ENCODE measurements at regions not wholly inside any gene's neighbourhood (a gene's known extent, or its start where the extent isn't known, plus 50 kb on each side); places are given as distances from the start of the nearest gene placed in this dataset.
"Not testable (repeated sequence)": the region's sequence is repeated elsewhere in the genome, so short reads cannot be mapped to it uniquely, and the experiment has no call there.

GRCh38 chr13:54057416-54057815, 1028.8 kb downstream of the OLFM4 start:
- TF ChIP-seq, protein P1, sequence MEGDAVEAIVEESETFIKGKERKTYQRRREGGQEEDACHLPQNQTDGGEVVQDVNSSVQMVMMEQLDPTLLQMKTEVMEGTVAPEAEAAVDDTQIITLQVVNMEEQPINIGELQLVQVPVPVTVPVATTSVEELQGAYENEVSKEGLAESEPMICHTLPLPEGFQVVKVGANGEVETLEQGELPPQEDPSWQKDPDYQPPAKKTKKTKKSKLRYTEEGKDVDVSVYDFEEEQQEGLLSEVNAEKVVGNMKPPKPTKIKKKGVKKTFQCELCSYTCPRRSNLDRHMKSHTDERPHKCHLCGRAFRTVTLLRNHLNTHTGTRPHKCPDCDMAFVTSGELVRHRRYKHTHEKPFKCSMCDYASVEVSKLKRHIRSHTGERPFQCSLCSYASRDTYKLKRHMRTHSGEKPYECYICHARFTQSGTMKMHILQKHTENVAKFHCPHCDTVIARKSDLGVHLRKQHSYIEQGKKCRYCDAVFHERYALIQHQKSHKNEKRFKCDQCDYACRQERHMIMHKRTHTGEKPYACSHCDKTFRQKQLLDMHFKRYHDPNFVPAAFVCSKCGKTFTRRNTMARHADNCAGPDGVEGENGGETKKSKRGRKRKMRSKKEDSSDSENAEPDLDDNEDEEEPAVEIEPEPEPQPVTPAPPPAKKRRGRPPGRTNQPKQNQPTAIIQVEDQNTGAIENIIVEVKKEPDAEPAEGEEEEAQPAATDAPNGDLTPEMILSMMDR (IDR thresholded peaks at IDR 0.05; ENCODE audit: poor library complexity), result not testable (repeated sequence)
- not testable (repeated sequence) for TF ChIP-seq EZH2 (IDR thresholded peaks at IDR 0.05; ENCODE audit: borderline replicate concordance)

Data from hepatocyte (in vitro differentiated cells).